NCI-H2227 treated with DMSO at 0.1 percent for 48 hours (cell line): ENCODE measurements at regions not wholly inside any gene's neighbourhood (a gene's known extent, or its start where the extent isn't known, plus 50 kb on each side); places are given as distances from the start of the nearest gene placed in this dataset.
"Not testable (repeated sequence)": the region's sequence is repeated elsewhere in the genome, so short reads cannot be mapped to it uniquely, and the experiment has no call there.

ENCODE experiments used
- DNase-seq: peaks from one replicate; lab custom pipeline; 2025; lab: John Stamatoyannopoulos, UW

GRCh38 chr10:3261921-3262320, 89.3 kb upstream of the PITRM1 start:
- no peak for DNase-seq

GRCh38 chr10:3260066-3260834, 87.7 kb upstream of the PITRM1 start:
- no peak for DNase-seq

- DNase-seq, result no peak
Measured at GRCh38 chr10:3259499-3259898, 86.9 kb upstream of the PITRM1 start.

GRCh38 chr10:3258394-3258793, 85.8 kb upstream of the PITRM1 start:
- DNase-seq, result no peak

- no peak for DNase-seq
Measured at GRCh38 chr10:3255616-3256015, 83.0 kb upstream of the PITRM1 start.

- DNase-seq, result no peak
Measured at GRCh38 chr10:3255075-3255474, 82.5 kb upstream of the PITRM1 start.

- DNase-seq, result not testable (repeated sequence)
Measured at GRCh38 chr10:3253974-3254373, 81.4 kb upstream of the PITRM1 start.

GRCh38 chr10:3251172-3251571, 78.6 kb upstream of the PITRM1 start:
- DNase-seq, result no peak

- no peak for DNase-seq
Measured at GRCh38 chr10:3249307-3249889, 76.8 kb upstream of the PITRM1 start.

GRCh38 chr10:3248526-3249306, 76.1 kb upstream of the PITRM1 start:
- peak; percentile 32 for DNase-seq

- DNase-seq, result no peak
Measured at GRCh38 chr10:3245395-3245794, 72.8 kb upstream of the PITRM1 start.

GRCh38 chr10:3241967-3242650, 69.5 kb upstream of the PITRM1 start:
- DNase-seq, result no peak

- DNase-seq, result no peak
Measured at GRCh38 chr10:3241274-3241921, 68.8 kb upstream of the PITRM1 start.

- DNase-seq, result no peak
Measured at GRCh38 chr10:3239920-3240894, 67.6 kb upstream of the PITRM1 start.

GRCh38 chr10:3239066-3239919, 66.7 kb upstream of the PITRM1 start:
- no peak for DNase-seq

GRCh38 chr10:3238115-3238871, 65.7 kb upstream of the PITRM1 start:
- DNase-seq, result no peak

GRCh38 chr10:3237530-3237929, 64.9 kb upstream of the PITRM1 start:
- DNase-seq, result no peak

GRCh38 chr10:3236644-3237404, 64.2 kb upstream of the PITRM1 start:
- peak; percentile 5 for DNase-seq
